ENCODE measurements at regions not wholly inside any gene's neighbourhood (a gene's known extent, or its start where the extent isn't known, plus 50 kb on each side); places are given as distances from the start of the nearest gene placed in this dataset.
"Not testable (repeated sequence)": the region's sequence is repeated elsewhere in the genome, so short reads cannot be mapped to it uniquely, and the experiment has no call there.

DNA sequence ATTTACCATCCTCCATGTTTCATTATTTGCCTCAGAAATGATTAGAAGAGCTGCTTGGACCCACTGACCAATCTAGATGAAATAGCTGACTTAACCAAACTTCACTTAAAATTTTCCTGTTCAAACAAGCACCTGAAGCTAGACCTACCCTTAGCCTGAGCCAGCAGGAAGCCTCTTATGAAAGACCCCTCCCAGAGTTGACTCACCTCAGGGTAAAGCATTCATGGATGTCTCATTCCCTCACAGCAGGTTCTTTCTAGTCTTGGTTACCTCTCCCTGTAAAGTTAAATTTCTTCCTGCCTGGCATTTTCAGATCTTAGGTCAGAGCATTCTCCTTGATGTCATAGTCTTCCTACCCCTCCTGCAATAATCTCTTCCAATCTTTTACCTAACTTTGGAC lies 1209.8 kb downstream of the FLRT2 start (continued):
- TF ChIP-seq, protein P1, sequence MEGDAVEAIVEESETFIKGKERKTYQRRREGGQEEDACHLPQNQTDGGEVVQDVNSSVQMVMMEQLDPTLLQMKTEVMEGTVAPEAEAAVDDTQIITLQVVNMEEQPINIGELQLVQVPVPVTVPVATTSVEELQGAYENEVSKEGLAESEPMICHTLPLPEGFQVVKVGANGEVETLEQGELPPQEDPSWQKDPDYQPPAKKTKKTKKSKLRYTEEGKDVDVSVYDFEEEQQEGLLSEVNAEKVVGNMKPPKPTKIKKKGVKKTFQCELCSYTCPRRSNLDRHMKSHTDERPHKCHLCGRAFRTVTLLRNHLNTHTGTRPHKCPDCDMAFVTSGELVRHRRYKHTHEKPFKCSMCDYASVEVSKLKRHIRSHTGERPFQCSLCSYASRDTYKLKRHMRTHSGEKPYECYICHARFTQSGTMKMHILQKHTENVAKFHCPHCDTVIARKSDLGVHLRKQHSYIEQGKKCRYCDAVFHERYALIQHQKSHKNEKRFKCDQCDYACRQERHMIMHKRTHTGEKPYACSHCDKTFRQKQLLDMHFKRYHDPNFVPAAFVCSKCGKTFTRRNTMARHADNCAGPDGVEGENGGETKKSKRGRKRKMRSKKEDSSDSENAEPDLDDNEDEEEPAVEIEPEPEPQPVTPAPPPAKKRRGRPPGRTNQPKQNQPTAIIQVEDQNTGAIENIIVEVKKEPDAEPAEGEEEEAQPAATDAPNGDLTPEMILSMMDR (conservative IDR thresholded peaks at IDR 0.05; ENCODE audit: low read depth in 2 of 2): no peak

DNA sequence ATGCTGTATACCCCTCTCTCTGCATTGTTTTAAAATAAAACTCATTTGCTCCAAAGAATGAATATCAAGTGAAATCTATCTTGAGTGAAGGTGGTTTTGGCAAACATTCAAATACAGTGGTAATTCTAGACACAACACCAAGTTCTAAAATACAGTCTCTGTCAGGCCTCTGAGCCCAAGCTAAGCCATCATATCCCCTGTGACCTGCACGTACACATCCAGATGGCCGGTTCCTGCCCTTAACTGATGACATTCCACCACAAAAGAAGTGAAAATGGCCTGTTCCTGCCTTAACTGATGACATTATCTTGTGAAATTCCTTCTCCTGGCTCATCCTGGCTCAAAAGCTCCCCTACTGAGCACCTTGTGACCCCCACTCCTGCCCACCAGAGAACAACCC lies 1201.5 kb downstream of the FLRT2 start:
- H3K4me1 ChIP-seq (ENCODE audit: insufficient read depth); H3K27me3 ChIP-seq (ENCODE audit: insufficient read depth); H3K36me3 Mint-ChIP-seq (ENCODE audit: low read depth); DNase-seq (ENCODE audit: low spot score); H3K27me3 Mint-ChIP-seq (ENCODE audit: insufficient read depth, low read depth, poor library complexity); ATAC-seq; H3K79me2 ChIP-seq (replicated peaks; ENCODE audit: insufficient read depth); H4K20me1 ChIP-seq (replicated peaks; ENCODE audit: insufficient read depth); H3K4me1 Mint-ChIP-seq; H3K4me3 Mint-ChIP-seq; H3K4me2 ChIP-seq; H3K27ac ChIP-seq (ENCODE audit: low read depth); H3K9me2 ChIP-seq (ENCODE audit: insufficient read depth); H3K9me3 Mint-ChIP-seq; H3K36me3 ChIP-seq (ENCODE audit: insufficient read depth); H3F3A ChIP-seq (replicated peaks; ENCODE audit: low read depth); H3K4me3 ChIP-seq; H2AFZ ChIP-seq: not testable (repeated sequence)
- H3K27ac Mint-ChIP-seq: 0 out of 2 replicates have a peak overlapping the region, but pooled peaks have one; percentile 56

DNA sequence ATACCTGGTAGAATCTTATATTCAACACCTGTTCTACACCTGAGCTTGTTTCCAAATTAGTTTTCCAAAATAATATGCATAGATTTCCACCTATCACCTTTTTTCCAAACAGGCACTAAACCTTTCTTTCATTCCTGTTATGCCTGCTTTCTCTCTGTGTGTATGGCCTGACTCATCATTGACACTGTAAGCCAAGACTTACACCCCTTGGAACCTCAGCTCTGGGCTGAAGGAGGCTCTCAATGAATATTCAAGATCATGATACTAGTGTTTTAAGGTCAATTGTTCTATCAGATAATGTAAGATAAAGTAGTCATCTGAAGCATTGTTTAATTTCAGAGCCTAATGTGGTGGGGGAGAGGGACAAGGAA lies 1193.3 kb downstream of the FLRT2 start:
- Histone ChIP-seq H3K9me2 (ENCODE audit: insufficient read depth) (0 out of 2 replicates have a peak, but pooled peaks cover 7% of the 10 kb centered on the region), H3K4me3 (no peak overlapping the region), H3F3A (replicated peaks; ENCODE audit: low read depth) (no peaks in the 10 kb centered on the region), H3K36me3 (ENCODE audit: insufficient read depth) (no peaks in the 10 kb centered on the region), H3K4me1 (ENCODE audit: insufficient read depth) (no peaks in the 10 kb centered on the region), H2AFZ (no peak overlapping the region), H3K27ac (ENCODE audit: low read depth) (no peak overlapping the region), H4K20me1 (replicated peaks; ENCODE audit: insufficient read depth) (no peaks in the 10 kb centered on the region), H3K27me3 (ENCODE audit: insufficient read depth) (no peaks in the 10 kb centered on the region), H3K4me2 (no peak overlapping the region), H3K79me2 (replicated peaks; ENCODE audit: insufficient read depth) (no peaks in the 10 kb centered on the region)
- TF ChIP-seq NANOG (IDR thresholded peaks at IDR 0.05; ENCODE audit: borderline replicate concordance): no peak
- TF ChIP-seq, protein P2, sequence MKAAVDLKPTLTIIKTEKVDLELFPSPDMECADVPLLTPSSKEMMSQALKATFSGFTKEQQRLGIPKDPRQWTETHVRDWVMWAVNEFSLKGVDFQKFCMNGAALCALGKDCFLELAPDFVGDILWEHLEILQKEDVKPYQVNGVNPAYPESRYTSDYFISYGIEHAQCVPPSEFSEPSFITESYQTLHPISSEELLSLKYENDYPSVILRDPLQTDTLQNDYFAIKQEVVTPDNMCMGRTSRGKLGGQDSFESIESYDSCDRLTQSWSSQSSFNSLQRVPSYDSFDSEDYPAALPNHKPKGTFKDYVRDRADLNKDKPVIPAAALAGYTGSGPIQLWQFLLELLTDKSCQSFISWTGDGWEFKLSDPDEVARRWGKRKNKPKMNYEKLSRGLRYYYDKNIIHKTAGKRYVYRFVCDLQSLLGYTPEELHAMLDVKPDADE (IDR thresholded peaks at IDR 0.05): no peak
- TF ChIP-seq ZNF114 (CRISPR knock-in tag; IDR thresholded peaks at IDR 0.05): no peak
- no peak for TF ChIP-seq JUNB (IDR thresholded peaks at IDR 0.05; ENCODE audit: unreplicated experiment)
- TF ChIP-seq, protein P1 (conservative IDR thresholded peaks at IDR 0.05; ENCODE audit: low read depth in 2 of 2): no peak
- TF ChIP-seq EZH2 (IDR thresholded peaks at IDR 0.05; ENCODE audit: low read depth, unreplicated experiment): no peak
- no peak for TF ChIP-seq EZH2phosphoT487 (IDR thresholded peaks at IDR 0.05; ENCODE audit: unreplicated experiment)
- no peak for TF ChIP-seq STAT1 (IDR thresholded peaks at IDR 0.05; ENCODE audit: unreplicated experiment)
- TF ChIP-seq, protein P3, sequence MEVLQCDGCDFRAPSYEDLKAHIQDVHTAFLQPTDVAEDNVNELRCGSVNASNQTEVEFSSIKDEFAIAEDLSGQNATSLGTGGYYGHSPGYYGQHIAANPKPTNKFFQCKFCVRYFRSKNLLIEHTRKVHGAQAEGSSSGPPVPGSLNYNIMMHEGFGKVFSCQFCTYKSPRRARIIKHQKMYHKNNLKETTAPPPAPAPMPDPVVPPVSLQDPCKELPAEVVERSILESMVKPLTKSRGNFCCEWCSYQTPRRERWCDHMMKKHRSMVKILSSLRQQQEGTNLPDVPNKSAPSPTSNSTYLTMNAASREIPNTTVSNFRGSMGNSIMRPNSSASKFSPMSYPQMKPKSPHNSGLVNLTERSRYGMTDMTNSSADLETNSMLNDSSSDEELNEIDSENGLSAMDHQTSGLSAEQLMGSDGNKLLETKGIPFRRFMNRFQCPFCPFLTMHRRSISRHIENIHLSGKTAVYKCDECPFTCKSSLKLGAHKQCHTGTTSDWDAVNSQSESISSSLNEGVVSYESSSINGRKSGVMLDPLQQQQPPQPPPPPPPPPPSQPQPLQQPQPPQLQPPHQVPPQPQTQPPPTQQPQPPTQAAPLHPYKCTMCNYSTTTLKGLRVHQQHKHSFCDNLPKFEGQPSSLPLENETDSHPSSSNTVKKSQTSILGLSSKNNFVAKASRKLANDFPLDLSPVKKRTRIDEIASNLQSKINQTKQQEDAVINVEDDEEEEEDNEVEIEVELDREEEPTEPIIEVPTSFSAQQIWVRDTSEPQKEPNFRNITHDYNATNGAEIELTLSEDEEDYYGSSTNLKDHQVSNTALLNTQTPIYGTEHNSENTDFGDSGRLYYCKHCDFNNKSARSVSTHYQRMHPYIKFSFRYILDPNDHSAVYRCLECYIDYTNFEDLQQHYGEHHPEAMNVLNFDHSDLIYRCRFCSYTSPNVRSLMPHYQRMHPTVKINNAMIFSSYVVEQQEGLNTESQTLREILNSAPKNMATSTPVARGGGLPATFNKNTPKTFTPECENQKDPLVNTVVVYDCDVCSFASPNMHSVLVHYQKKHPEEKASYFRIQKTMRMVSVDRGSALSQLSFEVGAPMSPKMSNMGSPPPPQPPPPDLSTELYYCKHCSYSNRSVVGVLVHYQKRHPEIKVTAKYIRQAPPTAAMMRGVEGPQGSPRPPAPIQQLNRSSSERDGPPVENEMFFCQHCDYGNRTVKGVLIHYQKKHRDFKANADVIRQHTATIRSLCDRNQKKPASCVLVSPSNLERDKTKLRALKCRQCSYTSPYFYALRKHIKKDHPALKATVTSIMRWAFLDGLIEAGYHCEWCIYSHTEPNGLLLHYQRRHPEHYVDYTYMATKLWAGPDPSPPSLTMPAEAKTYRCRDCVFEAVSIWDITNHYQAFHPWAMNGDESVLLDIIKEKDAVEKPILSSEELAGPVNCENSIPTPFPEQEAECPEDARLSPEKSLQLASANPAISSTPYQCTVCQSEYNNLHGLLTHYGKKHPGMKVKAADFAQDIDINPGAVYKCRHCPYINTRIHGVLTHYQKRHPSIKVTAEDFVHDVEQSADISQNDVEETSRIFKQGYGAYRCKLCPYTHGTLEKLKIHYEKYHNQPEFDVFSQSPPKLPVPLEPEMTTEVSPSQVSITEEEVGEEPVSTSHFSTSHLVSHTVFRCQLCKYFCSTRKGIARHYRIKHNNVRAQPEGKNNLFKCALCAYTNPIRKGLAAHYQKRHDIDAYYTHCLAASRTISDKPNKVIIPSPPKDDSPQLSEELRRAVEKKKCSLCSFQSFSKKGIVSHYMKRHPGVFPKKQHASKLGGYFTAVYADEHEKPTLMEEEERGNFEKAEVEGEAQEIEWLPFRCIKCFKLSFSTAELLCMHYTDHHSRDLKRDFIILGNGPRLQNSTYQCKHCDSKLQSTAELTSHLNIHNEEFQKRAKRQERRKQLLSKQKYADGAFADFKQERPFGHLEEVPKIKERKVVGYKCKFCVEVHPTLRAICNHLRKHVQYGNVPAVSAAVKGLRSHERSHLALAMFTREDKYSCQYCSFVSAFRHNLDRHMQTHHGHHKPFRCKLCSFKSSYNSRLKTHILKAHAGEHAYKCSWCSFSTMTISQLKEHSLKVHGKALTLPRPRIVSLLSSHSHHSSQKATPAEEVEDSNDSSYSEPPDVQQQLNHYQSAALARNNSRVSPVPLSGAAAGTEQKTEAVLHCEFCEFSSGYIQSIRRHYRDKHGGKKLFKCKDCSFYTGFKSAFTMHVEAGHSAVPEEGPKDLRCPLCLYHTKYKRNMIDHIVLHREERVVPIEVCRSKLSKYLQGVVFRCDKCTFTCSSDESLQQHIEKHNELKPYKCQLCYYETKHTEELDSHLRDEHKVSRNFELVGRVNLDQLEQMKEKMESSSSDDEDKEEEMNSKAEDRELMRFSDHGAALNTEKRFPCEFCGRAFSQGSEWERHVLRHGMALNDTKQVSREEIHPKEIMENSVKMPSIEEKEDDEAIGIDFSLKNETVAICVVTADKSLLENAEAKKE (CRISPR knock-in tag; IDR thresholded peaks at IDR 0.05): no peak
- H3K4me3 Mint-ChIP-seq: no peak overlapping the region
- H3K27me3 Mint-ChIP-seq (ENCODE audit: insufficient read depth, low read depth, poor library complexity): no peaks in the 10 kb centered on the region
- DNase-seq (ENCODE audit: low spot score) (no peak), ATAC-seq (no peak)
- no peaks in the 10 kb centered on the region for H3K9me3 Mint-ChIP-seq
- H3K36me3 Mint-ChIP-seq (ENCODE audit: low read depth): no peaks in the 10 kb centered on the region
- H3K27ac Mint-ChIP-seq: no peak overlapping the region
- H3K4me1 Mint-ChIP-seq: peaks cover 6% of the 10 kb centered on the region; the same call in 2 of the 3 replicates

Measured in GM23338 (cell line).